ENCODE measurements at regions not wholly inside any gene's neighbourhood (a gene's known extent, or its start where the extent isn't known, plus 50 kb on each side); places are given as distances from the start of the nearest gene placed in this dataset.

GRCh38 chr3:124542214-124542869 is 187.9 kb upstream of the UMPS start:
- no peaks in the 10 kb centered on the region for H3K9me3 ChIP-seq (ENCODE audit: severe bottlenecking)
- no peak overlapping the region for H3K4me3 ChIP-seq (ENCODE audit: low read depth, low read length)
- TF ChIP-seq CTCF (IDR thresholded peaks at IDR 0.05; ENCODE audit: low read depth, low read length): no peak
- no peak for DNase-seq
- no peak overlapping the region for H3K27ac ChIP-seq
- H3K36me3 ChIP-seq: no peaks in the 10 kb centered on the region
- no peaks in the 10 kb centered on the region for H3K27me3 ChIP-seq (ENCODE audit: insufficient read depth, low read depth, severe bottlenecking)

GRCh38 chr3:124545891-124546290 is 184.4 kb upstream of the UMPS start:
- TF ChIP-seq CTCF (IDR thresholded peaks at IDR 0.05; ENCODE audit: low read depth, low read length): no peak
- Histone ChIP-seq H3K9me3 (ENCODE audit: severe bottlenecking) (no peaks in the 10 kb centered on the region), H3K27me3 (ENCODE audit: insufficient read depth, low read depth, severe bottlenecking) (no peaks in the 10 kb centered on the region), H3K27ac (no peak overlapping the region), H3K4me3 (ENCODE audit: low read depth, low read length) (no peak overlapping the region), H3K36me3 (no peaks in the 10 kb centered on the region)
- DNase-seq: no peak

GRCh38 chr3:124552224-124552623 is 178.0 kb upstream of the UMPS start:
- no peak overlapping the region for H3K4me3 ChIP-seq (ENCODE audit: low read depth, low read length)
- H3K27me3 ChIP-seq (ENCODE audit: insufficient read depth, low read depth, severe bottlenecking): no peaks in the 10 kb centered on the region
- no peak for TF ChIP-seq CTCF (IDR thresholded peaks at IDR 0.05; ENCODE audit: low read depth, low read length)
- H3K27ac ChIP-seq: no peak overlapping the region
- no peak for DNase-seq
- no peaks in the 10 kb centered on the region for H3K9me3 ChIP-seq (ENCODE audit: severe bottlenecking)
- no peaks in the 10 kb centered on the region; the same call in 1 of the 2 replicates for H3K36me3 ChIP-seq

- H3K27me3 ChIP-seq (ENCODE audit: insufficient read depth, low read depth, severe bottlenecking): no peaks in the 10 kb centered on the region
Observed at GRCh38 chr3:124553178-124553577, 177.1 kb upstream of the UMPS start.

GRCh38 chr3:124556636-124557035 is 173.6 kb upstream of the UMPS start:
- no peak for DNase-seq
- H3K27me3 ChIP-seq (ENCODE audit: insufficient read depth, low read depth, severe bottlenecking): no peaks in the 10 kb centered on the region
- H3K36me3 ChIP-seq: no peaks in the 10 kb centered on the region; the same call in 1 of the 2 replicates
- no peak for TF ChIP-seq CTCF (IDR thresholded peaks at IDR 0.05; ENCODE audit: low read depth, low read length)
- no peaks in the 10 kb centered on the region for H3K9me3 ChIP-seq (ENCODE audit: severe bottlenecking)
- no peak overlapping the region for H3K27ac ChIP-seq
- H3K4me3 ChIP-seq (ENCODE audit: low read depth, low read length): no peak overlapping the region

More at GRCh38 chr3:124553178-124553577, 177.1 kb upstream of the UMPS start:
- TF ChIP-seq CTCF (IDR thresholded peaks at IDR 0.05; ENCODE audit: low read depth, low read length): no peak
- no peaks in the 10 kb centered on the region; the same call in 1 of the 2 replicates for H3K36me3 ChIP-seq
- H3K9me3 ChIP-seq (ENCODE audit: severe bottlenecking): no peaks in the 10 kb centered on the region
- DNase-seq: no peak
- no peak overlapping the region for H3K27ac ChIP-seq
- no peak overlapping the region for H3K4me3 ChIP-seq (ENCODE audit: low read depth, low read length)
